HCT116 (cell line): ENCODE measurements at regions not wholly inside any gene's neighbourhood (a gene's known extent, or its start where the extent isn't known, plus 50 kb on each side); places are given as distances from the start of the nearest gene placed in this dataset.

Experiments
- ATAC-seq: fragments of 200-7000 bp; cut with Tn5 transposase; 2 replicates; pipeline ENCODE4 v1.9.1; 2020; ENCODE audit warnings: mild to moderate bottlenecking, moderate library complexity
- BruUV-seq: library from RNA; stranded (reverse); fragments of 400-500 nt; replicated peaks from 2 replicates; lab custom pipeline; 2021; lab: Mats Ljungman, UMichigan
- CTCF ChIA-PET: fragments of 300-600 bp; sonication (Branson Sonifier 250); formaldehyde crosslinking; loops from one replicate; lab custom pipeline; 2021; ENCODE audit warnings: antibody characterized with exemption; lab: Charles Lee
- POLR2A ChIA-PET: fragments of 300-600, 350-600 bp; sonication (Branson Sonifier 250); formaldehyde crosslinking; loops from one replicate; lab custom pipeline; 2021; ENCODE audit warnings: antibody characterized with exemption; lab: Charles Lee
- RAD21 ChIA-PET, 2 experiments: fragments of 300-600 bp; sonication (Branson Sonifier 250); formaldehyde crosslinking; loops; one replicate each; lab custom pipeline; 2023; ENCODE audit warnings: low total read pairs in 2 of 2; ENCODE audit not compliant: uncharacterized antibody in 2 of 2, unreplicated experiment in 2 of 2, low non-redundant PET in 1 of 2; lab: Charles Lee
- DNase-seq: peaks from one replicate; pipeline ENCODE4 v3.0.0-alpha.2; 2010; ENCODE audit warnings: low read depth, low spot score
- H2AFZ ChIP-seq: fragments of 200-600 bp; shearing (Covaris generic), sonication (generic); 2 replicates; pipeline ENCODE4 v1.6.1; 2017; ENCODE audit warnings: low read depth, mixed run types, mixed read lengths, antibody characterized with exemption, low read length; ENCODE audit not compliant: poor library complexity, severe bottlenecking
- H3K27ac ChIP-seq: 2 replicates; pipeline ENCODE4 v1.5.1; 2012; ENCODE audit warnings: low read depth, low read length
- H3K27me3 ChIP-seq: fragments of 200-600 bp; sonication (generic); 2 replicates; pipeline ENCODE4 v1.6.1; 2016; ENCODE audit warnings: mixed run types, low read length, mixed read lengths; ENCODE audit not compliant: insufficient read depth
- H3K36me3 ChIP-seq, 2 experiments: fragments of 200-500 bp in 1 of 2; fragments of 200-600 bp in 1 of 2; sonication (Bioruptor generic) in 1 of 2; sonication (generic) in 1 of 2; 2 replicates each; pipeline versions ENCODE4 v1.5.1 to v1.6.1; 2014 to 2016; ENCODE audit warnings: low read length in 2 of 2, inconsistent platforms in 1 of 2, mixed read lengths in 1 of 2, mixed run types in 1 of 2; ENCODE audit not compliant: insufficient read depth in 2 of 2, control insufficient read depth in 1 of 2
- H3K4me1 ChIP-seq, 2 experiments: fragments of 200-600 bp in 1 of 2; sonication (generic) in 1 of 2; 2 replicates each; pipeline versions ENCODE4 v1.5.1 to v1.6.1; 2012 to 2017; ENCODE audit warnings: low read length in 2 of 2, inconsistent platforms in 1 of 2, mild to moderate bottlenecking in 1 of 2, mixed read lengths in 1 of 2, mixed run types in 1 of 2, moderate library complexity in 1 of 2; ENCODE audit not compliant: insufficient read depth in 2 of 2, control insufficient read depth in 1 of 2
- H3K4me2 ChIP-seq: fragments of 200-600 bp; sonication (generic); 2 replicates; pipeline ENCODE4 v1.6.1; 2017; ENCODE audit warnings: mixed run types, low read length, mixed read lengths
- H3K4me3 ChIP-seq, 2 experiments: fragments of 200-600 bp in 1 of 2; sonication (generic) in 1 of 2; replicated peaks in 1 of 2; 2 replicates each; pipeline ENCODE4 v1.5.1; 2011 to 2016; ENCODE audit warnings: low read length in 2 of 2, control low read depth in 1 of 2, low read depth in 1 of 2, mild to moderate bottlenecking in 1 of 2, mixed read lengths in 1 of 2, mixed run types in 1 of 2
- H3K79me2 ChIP-seq: fragments of 200-600 bp; sonication (generic); 2 replicates; pipeline ENCODE4 v1.6.1; 2017; ENCODE audit warnings: mild to moderate bottlenecking, mixed run types, low read length, moderate library complexity, mixed read lengths; ENCODE audit not compliant: insufficient read depth
- H3K9ac ChIP-seq: fragments of 200-600 bp; sonication (generic); 2 replicates; pipeline ENCODE4 v1.6.1; 2016; ENCODE audit warnings: low read length, mixed read lengths
- H3K9me2 ChIP-seq: fragments of 200-600 bp; sonication (generic), shearing (Covaris generic); 2 replicates; pipeline ENCODE4 v1.6.1; 2017; ENCODE audit warnings: mixed run types, mild to moderate bottlenecking, moderate library complexity; ENCODE audit not compliant: insufficient read depth
- H3K9me3 ChIP-seq, 2 experiments: fragments of 200-500 bp in 1 of 2; fragments of 200-600 bp in 1 of 2; sonication (Bioruptor generic) in 1 of 2; sonication (generic) in 1 of 2; 2 replicates each; pipeline ENCODE4 v1.6.1; 2014 to 2017; ENCODE audit warnings: low read length in 2 of 2, mixed read lengths in 2 of 2, inconsistent platforms in 1 of 2, low read depth in 1 of 2, mild to moderate bottlenecking in 1 of 2, mixed run types in 1 of 2, moderate library complexity in 1 of 2; ENCODE audit not compliant: control insufficient read depth in 1 of 2, insufficient read depth in 1 of 2
- H4K20me1 ChIP-seq: fragments of 200-600 bp; sonication (generic), shearing (Covaris generic); 2 replicates; pipeline ENCODE4 v1.6.1; 2017; ENCODE audit warnings: mixed run types, mild to moderate bottlenecking, moderate library complexity; ENCODE audit not compliant: insufficient read depth
- CEBPB ChIP-seq: IDR thresholded peaks from 2 replicates; pipeline ENCODE4 v1.6.1; 2012; ENCODE audit warnings: low read depth
- CTCF ChIP-seq, 3 experiments: fragments of 200-600 bp in 1 of 3; sonication (generic) in 1 of 3; IDR thresholded peaks in 2 of 3; conservative IDR thresholded peaks in 1 of 3; 2 replicates each; pipeline ENCODE4 v1.5.1; 2012 to 2017; ENCODE audit warnings: low read depth in 2 of 3, low read length in 2 of 3, antibody characterized with exemption in 1 of 3, borderline replicate concordance in 1 of 3, control low read depth in 1 of 3, mild to moderate bottlenecking in 1 of 3, mixed read lengths in 1 of 3, mixed run types in 1 of 3, moderate library complexity in 1 of 3; ENCODE audit not compliant: insufficient read depth in 1 of 3
- ELF1 ChIP-seq: IDR thresholded peaks from 2 replicates; pipeline ENCODE4 v1.6.1; 2012; ENCODE audit warnings: low read depth, borderline replicate concordance
- EZH2 ChIP-seq: fragments of 200-600 bp; sonication (generic); IDR thresholded peaks from 2 replicates; pipeline ENCODE4 v1.6.1; 2017; ENCODE audit warnings: antibody characterized with exemption, mixed run types
- EZH2phosphoT487 ChIP-seq: fragments of 200-600 bp; IDR thresholded peaks from 2 replicates; pipeline ENCODE4 v1.6.1; 2018; ENCODE audit warnings: antibody characterized with exemption, borderline replicate concordance
- FOSL1 ChIP-seq: IDR thresholded peaks from 2 replicates; pipeline ENCODE4 v1.6.1; 2012; ENCODE audit warnings: low read depth
- JUND ChIP-seq: IDR thresholded peaks from 2 replicates; pipeline ENCODE4 v1.6.1; 2012
- RAD21 ChIP-seq: IDR thresholded peaks from 2 replicates; pipeline ENCODE4 v1.6.1; 2012; ENCODE audit warnings: low read depth, mild to moderate bottlenecking
- REST ChIP-seq: IDR thresholded peaks from 2 replicates; pipeline ENCODE4 v1.6.1; 2012; ENCODE audit warnings: low read depth
- SIN3A ChIP-seq: IDR thresholded peaks from 2 replicates; pipeline ENCODE4 v1.6.1; 2012; ENCODE audit warnings: low read depth
- SP1 ChIP-seq: IDR thresholded peaks from 2 replicates; pipeline ENCODE4 v1.6.1; 2012; ENCODE audit warnings: low read depth
- SRF ChIP-seq: IDR thresholded peaks from 2 replicates; pipeline ENCODE4 v1.6.1; 2012; ENCODE audit warnings: low read depth
- TCF7L2 ChIP-seq: IDR thresholded peaks from 2 replicates; pipeline ENCODE4 v1.7.0; 2011; ENCODE audit warnings: borderline replicate concordance, inconsistent platforms; ENCODE audit not compliant: insufficient read depth, insufficient read length; ENCODE audit errors: extremely low read depth
- YY1 ChIP-seq: IDR thresholded peaks from 2 replicates; pipeline ENCODE4 v1.6.1; 2011; ENCODE audit warnings: low read length, low read depth, moderate library complexity, mild to moderate bottlenecking; ENCODE audit not compliant: insufficient replicate concordance; ENCODE audit errors: extremely low read depth
- ZBTB33 ChIP-seq: IDR thresholded peaks from 2 replicates; pipeline ENCODE4 v1.6.1; 2011; ENCODE audit warnings: mild to moderate bottlenecking, low read length, moderate library complexity; ENCODE audit not compliant: insufficient replicate concordance; ENCODE audit errors: extremely low read depth
- ZFX ChIP-seq: fragments of 450-650 bp; IDR thresholded peaks from 2 replicates; pipeline ENCODE4 v1.6.1; 2017
- intact Hi-C: fragments of 100-400 bp; cut with micrococcal nuclease; formaldehyde crosslinking; loops from 2 replicates; pipeline ENCODE4 v1.10.0; 2022

- no peak overlapping the region for H3K27ac ChIP-seq
- RAD21 ChIA-PET, result no interaction called here
- intact Hi-C loops, result no loop called here
- no peak overlapping the region for H3K4me2 ChIP-seq
- no peaks in the 10 kb centered on the region for H3K36me3 ChIP-seq
- no peak overlapping the region for H3K4me3 ChIP-seq
- H3K79me2 ChIP-seq, result no peaks in the 10 kb centered on the region
- peaks cover 8 to 22% of the 10 kb centered on the region in 2 experiments; a peak in 3 of 4 replicates for H3K9me3 ChIP-seq
- DNase-seq, result no peak
- H3K9ac ChIP-seq, result no peak overlapping the region
- H3K27me3 ChIP-seq, result no peaks in the 10 kb centered on the region
- H3K4me1 ChIP-seq, result no peaks in the 10 kb centered on the region
- POLR2A ChIA-PET, result no interaction called here
- BruUV-seq, result no TSS peak
- no peak for TF ChIP-seq CEBPB
- TF ChIP-seq TCF7L2, result no peak
- no peak for TF ChIP-seq FOSL1
- no peak for TF ChIP-seq ELF1
- no peak for TF ChIP-seq ZFX
- no peak for TF ChIP-seq SIN3A
- no peak for TF ChIP-seq ZBTB33
- TF ChIP-seq SRF, result no peak
- no peak for TF ChIP-seq YY1
- no peak for TF ChIP-seq EZH2phosphoT487
- TF ChIP-seq REST, result no peak
- no peak for TF ChIP-seq RAD21
- no peak for TF ChIP-seq EZH2
- TF ChIP-seq CTCF (IDR thresholded peaks at IDR 0.05 in 2 of 3, conservative IDR thresholded peaks at IDR 0.05 in 1 of 3; ENCODE audit: borderline replicate concordance in 1 of 3, insufficient read depth in 1 of 3, low read depth in 2 of 3, low read length in 2 of 3), result no peak
- TF ChIP-seq SP1, result no peak
- no peak for TF ChIP-seq JUND
- no peak for ATAC-seq
- H3K9me2 ChIP-seq, result no peaks in the 10 kb centered on the region
- H4K20me1 ChIP-seq, result no peaks in the 10 kb centered on the region
- no peak overlapping the region for H2AFZ ChIP-seq
- CTCF ChIA-PET, result no interaction called here
These were observed 1074.7 kb downstream of the ADGRL3 start for GRCh38 chr4:62274782-62275181.
